T-cell (primary cell): ENCODE measurements at regions not wholly inside any gene's neighbourhood (a gene's known extent, or its start where the extent isn't known, plus 50 kb on each side); places are given as distances from the start of the nearest gene placed in this dataset.

ENCODE experiments used
- ATAC-seq, 4 experiments: fragments of 200-7000 bp in 3 of 4; fragments of 150-1000 bp in 1 of 4; cut with Tn5 transposase; replicated peaks in 1 of 4; 1 replicate in 3 of 4; 2 replicates in 1 of 4; pipeline ENCODE4 v1.10.0; 2021; ENCODE audit warnings: moderate library complexity in 3 of 4, mild to moderate bottlenecking in 2 of 4, moderate number of reproducible peaks in 1 of 4
- CTCF ChIA-PET, 2 donors: fragments of 300-600 bp; sonication (Branson Sonifier 250); formaldehyde crosslinking; loops; one replicate each; lab custom pipeline; 2022; ENCODE audit warnings: antibody characterized with exemption in 2 of 2; lab: Charles Lee
- POLR2A ChIA-PET, 2 donors: fragments of 300-600 bp; sonication (Branson Sonifier 250); formaldehyde crosslinking; loops; one replicate each; lab custom pipeline; 2022; ENCODE audit warnings: antibody characterized with exemption in 2 of 2; lab: Charles Lee
- DNase-seq, 35 experiments: peaks; one replicate each; pipeline versions ENCODE4 v3.0.0 to v3.0.0-alpha.2; 2013 to 2023
- H3K27ac ChIP-seq: one replicate; pipeline ENCODE4 v1.5.1; 2013; ENCODE audit warnings: low read length
- H3K27me3 ChIP-seq, 2 experiments: replicated peaks in 1 of 2; 1 replicate in 1 of 2; 2 replicates in 1 of 2; pipeline versions ENCODE4 v1.6.1 to v1.7.0; 2013; ENCODE audit warnings: low read length in 1 of 2, mixed read lengths in 1 of 2; ENCODE audit not compliant: control insufficient read depth in 2 of 2, insufficient read depth in 2 of 2; ENCODE audit errors: extremely low read depth in 1 of 2
- H3K36me3 ChIP-seq, 2 donors: 1 replicate in 1 of 2; 2 replicates in 1 of 2; pipeline versions ENCODE4 v1.6.1 to v1.7.0; 2013; ENCODE audit warnings: low read length in 1 of 2; ENCODE audit not compliant: control insufficient read depth in 2 of 2, insufficient read depth in 1 of 2; ENCODE audit errors: extremely low read depth in 1 of 2
- H3K4me1 ChIP-seq, 2 experiments: 1 replicate in 1 of 2; 2 replicates in 1 of 2; pipeline versions ENCODE4 v1.6.1 to v1.7.0; 2013; ENCODE audit warnings: low read length in 2 of 2, mixed read lengths in 1 of 2; ENCODE audit not compliant: insufficient read depth in 2 of 2, control insufficient read depth in 1 of 2; ENCODE audit errors: extremely low read depth in 1 of 2
- H3K4me3 ChIP-seq, 2 donors: 1 replicate in 1 of 2; 2 replicates in 1 of 2; pipeline versions ENCODE4 v1.5.1 to v1.7.0; 2013; ENCODE audit warnings: mild to moderate bottlenecking in 2 of 2, low read length in 1 of 2, moderate library complexity in 1 of 2; ENCODE audit not compliant: control insufficient read depth in 1 of 2; ENCODE audit errors: extremely low read depth in 1 of 2
- H3K9me3 ChIP-seq: 2 replicates; pipeline ENCODE4 v1.7.0; 2013
- H3K27ac Mint-ChIP-seq, 2 donors: one replicate each; pipeline ENCODE4 v1.8.0; 2020 to 2021; ENCODE audit warnings: mild to moderate bottlenecking in 2 of 2, mixed read lengths in 2 of 2
- H3K27me3 Mint-ChIP-seq, 2 donors: one replicate each; pipeline ENCODE4 v1.8.0; 2021 to 2022; ENCODE audit warnings: mixed read lengths in 2 of 2
- H3K36me3 Mint-ChIP-seq: one replicate; pipeline ENCODE4 v1.8.0; 2021; ENCODE audit warnings: mixed read lengths
- H3K4me1 Mint-ChIP-seq, 3 donors: one replicate each; pipeline ENCODE4 v1.8.0; 2020 to 2022; ENCODE audit warnings: mixed read lengths in 3 of 3, mild to moderate bottlenecking in 1 of 3
- H3K4me3 Mint-ChIP-seq, 3 donors: one replicate each; pipeline ENCODE4 v1.8.0; 2020 to 2022; ENCODE audit warnings: mild to moderate bottlenecking in 3 of 3, mixed read lengths in 3 of 3, moderate library complexity in 3 of 3
- H3K9me3 Mint-ChIP-seq, 3 donors: one replicate each; pipeline ENCODE4 v1.8.0; 2020 to 2022; ENCODE audit warnings: mixed read lengths in 3 of 3
- WGBS: methylation state at CpG from one replicate; pipeline ENCODE4 v1.1.5; 2013; ENCODE audit warnings: missing lambda C conversion rate; ENCODE audit not compliant: insufficient coverage; 5-methylcytosine and 5-hydroxymethylcytosine counted together

DNA sequence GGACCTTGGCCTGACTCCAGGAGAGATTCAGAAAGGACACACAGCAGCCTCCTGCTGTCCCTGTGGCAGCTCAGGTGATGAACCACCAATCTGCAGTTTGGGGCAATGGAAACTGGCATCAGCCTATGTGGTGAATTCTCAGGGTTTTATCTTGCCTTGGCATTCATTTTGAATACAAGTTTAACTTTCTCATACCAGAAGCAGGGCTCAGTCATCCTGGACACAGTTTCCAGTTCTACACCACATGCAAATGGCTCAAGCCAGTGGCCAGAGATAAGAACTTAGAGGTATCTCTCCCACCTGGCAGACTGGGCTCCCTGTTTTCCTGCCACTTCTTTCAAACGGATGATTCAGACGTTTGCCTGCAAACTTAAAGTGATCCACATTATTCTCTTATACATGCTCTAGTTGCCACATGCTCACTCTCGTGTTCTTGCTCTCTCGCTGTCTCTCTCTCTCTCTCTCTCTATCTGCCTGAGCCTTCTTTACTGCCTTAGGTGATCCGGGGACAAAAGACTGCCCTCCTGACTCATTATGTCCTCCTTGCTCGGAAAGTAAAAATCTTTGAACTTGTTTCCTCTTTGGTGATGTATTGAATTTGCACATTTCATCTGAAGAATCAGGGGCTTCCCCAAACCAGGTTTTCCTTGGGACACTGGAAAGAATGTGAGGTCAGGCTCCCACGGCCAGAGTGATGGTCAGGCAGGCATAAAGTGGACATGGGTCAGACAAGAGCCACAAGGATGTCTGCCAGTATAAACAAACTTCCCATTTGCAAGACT, 99.6 kb upstream of the STT3B start:
- Histone ChIP-seq H3K27ac (no peak overlapping the region), H3K4me3 (no peak overlapping the region), H3K4me1 (no peaks in the 10 kb centered on the region), H3K9me3 (no peaks in the 10 kb centered on the region), H3K27me3 (no peaks in the 10 kb centered on the region), H3K36me3 (no peaks in the 10 kb centered on the region)
- no peak overlapping the region for H3K4me3 Mint-ChIP-seq
- H3K27ac Mint-ChIP-seq: no peak overlapping the region
- ChIA-PET POLR2A (no interaction called here), CTCF (no interaction called here)
- H3K4me1 Mint-ChIP-seq: peaks cover 0 to 3% (median 0%) of the 10 kb centered on the region in 3 donors
- DNase-seq: no peak
- H3K9me3 Mint-ChIP-seq: peaks cover 18 to 36% (median 22%) of the 10 kb centered on the region in 3 donors
- no peak for ATAC-seq
- 85% methylated on average over 4 of the region's 7 CpGs for WGBS
- H3K27me3 Mint-ChIP-seq: no peaks in the 10 kb centered on the region
- H3K36me3 Mint-ChIP-seq: peaks cover 7% of the 10 kb centered on the region

DNA sequence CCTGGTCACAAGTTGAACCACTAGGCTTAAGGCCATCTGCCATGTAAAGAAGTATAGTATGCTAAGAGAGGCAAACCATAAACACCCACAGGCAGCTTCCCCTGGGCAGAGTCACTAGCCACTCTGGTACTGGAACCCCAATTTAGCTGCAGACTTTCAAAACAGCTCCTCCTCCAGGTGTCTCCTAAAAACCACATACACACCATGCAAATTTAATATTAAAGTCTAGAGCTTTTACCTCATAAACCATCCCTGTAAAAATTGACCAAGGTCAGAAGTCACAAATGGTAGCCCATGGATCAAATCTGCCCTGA, 99.1 kb upstream of the STT3B start:
- Mint-ChIP-seq H3K36me3 (peaks cover 7% of the 10 kb centered on the region), H3K9me3 (peaks cover 18 to 34% (median 22%) of the 10 kb centered on the region in 3 donors), H3K27me3 (no peaks in the 10 kb centered on the region), H3K4me3 (no peak overlapping the region), H3K4me1 (peaks cover 0 to 3% (median 0%) of the 10 kb centered on the region in 3 donors), H3K27ac (no peak overlapping the region)
- Histone ChIP-seq H3K27me3 (no peaks in the 10 kb centered on the region), H3K36me3 (no peaks in the 10 kb centered on the region), H3K27ac (no peak overlapping the region), H3K4me3 (no peak overlapping the region), H3K9me3 (no peaks in the 10 kb centered on the region), H3K4me1 (no peaks in the 10 kb centered on the region)
- no peak for DNase-seq
- CTCF ChIA-PET: no interaction called here
- POLR2A ChIA-PET: no interaction called here
- ATAC-seq: no peak

GRCh38 chr3:31434819-31435218, 97.9 kb upstream of the STT3B start:
- no peaks in the 10 kb centered on the region for H3K27me3 Mint-ChIP-seq
- H3K27me3 ChIP-seq: no peaks in the 10 kb centered on the region
- ChIA-PET POLR2A (no interaction called here), CTCF (no interaction called here)
- no peak for ATAC-seq
- no peaks in the 10 kb centered on the region for H3K9me3 ChIP-seq
- WGBS: no CpG with 5 or more reads among the region's 1 CpG
- H3K4me1 Mint-ChIP-seq: peaks cover 0 to 5% (median 0%) of the 10 kb centered on the region in 3 donors
- H3K4me1 ChIP-seq: no peaks in the 10 kb centered on the region
- no peak overlapping the region for H3K27ac Mint-ChIP-seq
- no peaks in the 10 kb centered on the region for H3K36me3 ChIP-seq
- no peak overlapping the region for H3K27ac ChIP-seq
- no peak for DNase-seq
- no peak overlapping the region for H3K4me3 ChIP-seq
- peaks cover 7% of the 10 kb centered on the region for H3K36me3 Mint-ChIP-seq
- peaks cover 18 to 26% (median 18%) of the 10 kb centered on the region in 3 donors for H3K9me3 Mint-ChIP-seq
- no peak overlapping the region for H3K4me3 Mint-ChIP-seq

GRCh38 chr3:31436830-31437229, 95.9 kb upstream of the STT3B start:
- peaks cover 0 to 13% (median 0%) of the 10 kb centered on the region in 3 donors for H3K4me1 Mint-ChIP-seq
- no peak overlapping the region for H3K27ac Mint-ChIP-seq
- no CpG with 5 or more reads among the region's 1 CpG for WGBS
- no peak overlapping the region for H3K27ac ChIP-seq
- H3K4me3 ChIP-seq: no peak overlapping the region
- no peaks in the 10 kb centered on the region for H3K27me3 Mint-ChIP-seq
- POLR2A ChIA-PET: no interaction called here
- ATAC-seq (no peak), DNase-seq (no peak)
- CTCF ChIA-PET: no interaction called here
- H3K9me3 ChIP-seq: no peaks in the 10 kb centered on the region
- H3K27me3 ChIP-seq: no peaks in the 10 kb centered on the region
- peaks cover 18 to 26% (median 18%) of the 10 kb centered on the region in 3 donors for H3K9me3 Mint-ChIP-seq
- no peaks in the 10 kb centered on the region for H3K4me1 ChIP-seq
- no peaks in the 10 kb centered on the region for H3K36me3 ChIP-seq
- H3K4me3 Mint-ChIP-seq: no peak overlapping the region
- H3K36me3 Mint-ChIP-seq: peaks cover 7% of the 10 kb centered on the region

GRCh38 chr3:31438742-31439141, 94.0 kb upstream of the STT3B start:
- Histone ChIP-seq H3K36me3 (no peaks in the 10 kb centered on the region), H3K4me3 (no peak overlapping the region), H3K27ac (no peak overlapping the region), H3K4me1 (no peaks in the 10 kb centered on the region), H3K27me3 (no peaks in the 10 kb centered on the region), H3K9me3 (no peaks in the 10 kb centered on the region)
- no CpG with 5 or more reads among the region's 2 CpGs for WGBS
- DNase-seq (no peak), ATAC-seq (no peak)
- H3K9me3 Mint-ChIP-seq: peaks cover 18 to 26% (median 18%) of the 10 kb centered on the region in 3 donors
- no peak overlapping the region for H3K27ac Mint-ChIP-seq
- H3K4me1 Mint-ChIP-seq: peaks cover 6 to 16% (median 6%) of the 10 kb centered on the region in 3 donors
- ChIA-PET CTCF (no interaction called here), POLR2A (no interaction called here)
- H3K4me3 Mint-ChIP-seq: no peak overlapping the region
- peaks cover 7% of the 10 kb centered on the region for H3K36me3 Mint-ChIP-seq
- no peaks in the 10 kb centered on the region for H3K27me3 Mint-ChIP-seq

DNA sequence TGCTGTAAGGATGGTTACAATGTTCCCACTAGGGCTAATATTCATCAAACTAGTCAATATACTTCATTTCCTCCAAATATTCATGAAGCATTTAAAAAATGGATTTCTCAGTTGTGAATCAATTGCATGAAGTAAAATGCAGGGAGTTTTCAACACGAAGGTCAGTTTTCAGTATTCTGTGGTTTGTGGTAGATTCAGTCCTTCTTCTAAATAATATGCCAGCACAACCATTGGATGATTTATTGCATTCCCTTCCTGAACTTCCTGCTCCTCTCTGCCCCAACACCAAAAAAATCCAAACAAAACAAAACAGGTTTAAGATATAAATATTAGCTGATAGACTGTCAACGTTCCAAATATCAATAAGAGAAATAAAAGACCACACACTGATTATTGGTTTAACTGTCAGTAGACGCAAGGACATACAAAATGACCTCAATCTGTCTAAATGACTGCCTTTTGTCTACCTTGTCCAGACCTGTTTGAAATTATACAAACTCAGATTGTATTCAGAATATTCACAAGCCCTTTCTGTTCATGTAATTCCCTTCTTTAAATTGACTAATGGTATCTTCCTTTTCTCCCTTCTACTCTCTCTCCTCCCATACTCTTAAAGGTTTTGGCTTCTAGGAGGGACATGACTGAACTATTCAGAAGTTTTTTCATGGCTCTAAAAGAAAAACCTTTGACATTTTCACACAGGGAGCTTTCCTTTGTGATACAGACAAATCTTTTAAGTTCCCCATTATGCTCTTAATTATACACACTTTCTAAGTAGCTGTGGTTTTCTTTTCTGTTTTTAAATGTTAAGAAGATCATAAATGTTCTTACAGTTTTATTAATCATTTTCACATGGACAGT, 92.6 kb upstream of the STT3B start:
- Histone ChIP-seq H3K9me3 (no peaks in the 10 kb centered on the region), H3K27ac (no peak overlapping the region), H3K4me1 (no peaks in the 10 kb centered on the region), H3K36me3 (no peaks in the 10 kb centered on the region), H3K4me3 (no peak overlapping the region), H3K27me3 (no peaks in the 10 kb centered on the region)
- peaks cover 18 to 22% (median 18%) of the 10 kb centered on the region in 3 donors for H3K9me3 Mint-ChIP-seq
- 90% methylated on average over 2 of the region's 3 CpGs for WGBS
- ChIA-PET POLR2A (no interaction called here), CTCF (no interaction called here)
- H3K4me3 Mint-ChIP-seq: no peak overlapping the region
- DNase-seq (no peak), ATAC-seq (no peak)
- H3K36me3 Mint-ChIP-seq: peaks cover 7% of the 10 kb centered on the region
- H3K27me3 Mint-ChIP-seq: no peaks in the 10 kb centered on the region
- H3K4me1 Mint-ChIP-seq: peaks cover 8 to 18% (median 16%) of the 10 kb centered on the region in 3 donors
- H3K27ac Mint-ChIP-seq: no peak overlapping the region
